ENCODE measurements at regions not wholly inside any gene's neighbourhood (a gene's known extent, or its start where the extent isn't known, plus 50 kb on each side); places are given as distances from the start of the nearest gene placed in this dataset.

DNA sequence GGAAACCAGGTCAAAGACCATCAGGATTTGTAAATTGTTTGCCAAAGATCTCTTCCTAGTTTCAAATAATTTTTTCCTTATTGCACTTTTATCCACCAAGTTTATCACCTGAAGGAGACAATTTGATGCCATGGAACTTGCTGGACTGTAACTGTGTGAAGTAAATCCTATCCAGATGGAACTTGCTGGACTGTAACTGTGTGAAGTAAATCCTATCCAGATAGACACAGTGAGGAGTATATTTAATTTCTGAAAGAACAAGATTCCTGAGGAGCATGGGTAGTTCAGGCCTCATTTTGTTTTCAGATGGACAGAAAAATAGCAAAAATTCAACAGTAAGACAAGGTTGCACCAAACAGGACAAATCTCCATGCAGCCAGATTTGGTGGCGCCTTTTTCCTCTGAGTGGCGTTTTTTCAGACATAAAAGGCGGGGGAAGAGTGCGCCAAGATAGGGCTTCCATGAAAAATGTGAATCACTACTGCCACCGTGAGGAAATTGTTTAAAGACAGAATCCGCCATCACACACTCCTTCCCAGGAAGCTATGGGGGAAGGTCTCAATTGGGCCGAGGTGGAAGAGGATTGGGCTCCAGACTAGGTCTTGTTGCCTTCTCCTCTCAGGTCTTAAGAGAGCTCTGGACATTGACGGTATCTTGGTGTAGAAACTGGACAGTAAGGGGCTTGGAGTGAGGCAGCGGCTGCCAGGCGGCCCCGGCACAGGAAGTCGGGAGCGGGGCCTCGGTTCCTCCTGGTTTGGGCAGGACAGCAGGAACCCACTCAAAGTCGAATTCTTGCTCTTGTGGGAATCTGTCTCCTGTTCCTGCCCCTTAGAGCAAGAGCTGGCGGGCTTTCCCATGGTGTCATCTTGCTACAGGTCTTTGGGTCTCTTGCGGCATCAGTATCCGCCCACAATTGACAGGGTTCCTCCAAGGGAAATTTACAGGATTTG is 234.7 kb downstream of the OR13H1 start:
- WGBS = 48% methylated on average over 18 of the region's 18 CpGs
- H3K27me3 ChIP-seq = no peaks in the 10 kb centered on the region

DNA sequence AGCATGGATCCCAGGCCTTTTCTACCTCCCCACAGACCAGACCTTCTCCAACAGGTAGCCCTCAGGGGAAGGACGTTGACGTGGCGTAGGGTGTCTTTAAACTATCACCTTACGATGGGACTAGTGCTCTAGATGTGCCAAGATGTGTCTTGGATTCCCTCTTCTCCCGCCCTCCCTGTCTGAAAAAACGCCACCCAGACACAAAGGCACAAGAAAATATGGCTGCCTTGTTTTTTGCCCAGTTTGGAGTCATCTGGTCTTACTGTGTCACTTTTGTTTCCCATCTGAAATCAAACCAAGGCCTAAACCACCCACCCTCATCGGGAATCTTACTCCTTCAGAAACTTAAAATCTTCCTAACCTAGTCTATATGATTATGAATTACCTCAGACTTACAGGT is 235.4 kb downstream of the OR13H1 start:
- H3K36me3 ChIP-seq = no peaks in the 10 kb centered on the region
- no peak overlapping the region for H3K4me3 ChIP-seq
- TF ChIP-seq EP300 (IDR thresholded peaks at IDR 0.05) = no peak
- TF ChIP-seq POLR2A (IDR thresholded peaks at IDR 0.05) = no peak
- H3K27ac ChIP-seq = no peak overlapping the region
- H3K4me1 ChIP-seq = no peaks in the 10 kb centered on the region
- no peaks in the 10 kb centered on the region for H3K27me3 ChIP-seq
- 57% methylated on average over 7 of the region's 7 CpGs for WGBS
- no peak for DNase-seq (ENCODE audit: low spot score in 2 of 2)
- H3K9me3 ChIP-seq = no peaks in the 10 kb centered on the region

More for the DNA sequence above, 234.7 kb downstream of the OR13H1 start:
- Histone ChIP-seq H3K4me1 (no peaks in the 10 kb centered on the region), H3K27ac (no peak overlapping the region), H3K9me3 (no peaks in the 10 kb centered on the region), H3K36me3 (no peaks in the 10 kb centered on the region), H3K4me3 (no peak overlapping the region)
- TF ChIP-seq EP300 (IDR thresholded peaks at IDR 0.05) = no peak
- TF ChIP-seq, protein P1, sequence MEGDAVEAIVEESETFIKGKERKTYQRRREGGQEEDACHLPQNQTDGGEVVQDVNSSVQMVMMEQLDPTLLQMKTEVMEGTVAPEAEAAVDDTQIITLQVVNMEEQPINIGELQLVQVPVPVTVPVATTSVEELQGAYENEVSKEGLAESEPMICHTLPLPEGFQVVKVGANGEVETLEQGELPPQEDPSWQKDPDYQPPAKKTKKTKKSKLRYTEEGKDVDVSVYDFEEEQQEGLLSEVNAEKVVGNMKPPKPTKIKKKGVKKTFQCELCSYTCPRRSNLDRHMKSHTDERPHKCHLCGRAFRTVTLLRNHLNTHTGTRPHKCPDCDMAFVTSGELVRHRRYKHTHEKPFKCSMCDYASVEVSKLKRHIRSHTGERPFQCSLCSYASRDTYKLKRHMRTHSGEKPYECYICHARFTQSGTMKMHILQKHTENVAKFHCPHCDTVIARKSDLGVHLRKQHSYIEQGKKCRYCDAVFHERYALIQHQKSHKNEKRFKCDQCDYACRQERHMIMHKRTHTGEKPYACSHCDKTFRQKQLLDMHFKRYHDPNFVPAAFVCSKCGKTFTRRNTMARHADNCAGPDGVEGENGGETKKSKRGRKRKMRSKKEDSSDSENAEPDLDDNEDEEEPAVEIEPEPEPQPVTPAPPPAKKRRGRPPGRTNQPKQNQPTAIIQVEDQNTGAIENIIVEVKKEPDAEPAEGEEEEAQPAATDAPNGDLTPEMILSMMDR (IDR thresholded peaks at IDR 0.05) = peak in 1 of 2 donors; percentile 56
- no peak for TF ChIP-seq POLR2AphosphoS5 (IDR thresholded peaks at IDR 0.05)
- no peak for TF ChIP-seq POLR2A (IDR thresholded peaks at IDR 0.05)
- peak in 1 of 2 donors; percentile 79 for DNase-seq (ENCODE audit: low spot score in 2 of 2)

DNA sequence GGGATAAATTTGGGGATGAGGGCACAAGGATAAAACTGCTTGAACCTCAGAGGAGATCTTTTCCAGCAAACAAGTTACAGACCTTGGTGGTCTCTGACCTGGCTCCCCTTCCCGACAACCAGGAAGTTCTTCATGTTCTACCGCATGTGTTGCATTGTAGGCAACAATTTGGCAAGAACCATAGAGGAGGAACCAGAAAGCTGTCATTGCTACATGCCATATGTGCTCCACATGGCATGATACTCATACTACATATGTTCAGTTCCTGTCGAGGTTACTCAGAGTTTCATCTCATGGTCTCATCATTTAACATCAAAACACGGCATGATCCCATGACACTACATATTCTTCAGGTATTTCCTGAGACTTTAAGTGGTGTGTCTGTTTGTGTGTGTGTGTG is 235.9 kb downstream of the OR13H1 start:
- WGBS = 55% methylated on average over 4 of the region's 4 CpGs
- no peaks in the 10 kb centered on the region for H3K27me3 ChIP-seq
- no peaks in the 10 kb centered on the region for H3K9me3 ChIP-seq
- no peak for TF ChIP-seq POLR2AphosphoS5 (IDR thresholded peaks at IDR 0.05)
- no peak for TF ChIP-seq POLR2A (IDR thresholded peaks at IDR 0.05)
- TF ChIP-seq, protein P1 (IDR thresholded peaks at IDR 0.05) = no peak
- TF ChIP-seq EP300 (IDR thresholded peaks at IDR 0.05) = no peak
- H3K4me3 ChIP-seq = no peak overlapping the region
- no peak for DNase-seq (ENCODE audit: low spot score in 2 of 2)
- no peaks in the 10 kb centered on the region for H3K4me1 ChIP-seq
- no peak overlapping the region for H3K27ac ChIP-seq
- H3K36me3 ChIP-seq = no peaks in the 10 kb centered on the region

DNA sequence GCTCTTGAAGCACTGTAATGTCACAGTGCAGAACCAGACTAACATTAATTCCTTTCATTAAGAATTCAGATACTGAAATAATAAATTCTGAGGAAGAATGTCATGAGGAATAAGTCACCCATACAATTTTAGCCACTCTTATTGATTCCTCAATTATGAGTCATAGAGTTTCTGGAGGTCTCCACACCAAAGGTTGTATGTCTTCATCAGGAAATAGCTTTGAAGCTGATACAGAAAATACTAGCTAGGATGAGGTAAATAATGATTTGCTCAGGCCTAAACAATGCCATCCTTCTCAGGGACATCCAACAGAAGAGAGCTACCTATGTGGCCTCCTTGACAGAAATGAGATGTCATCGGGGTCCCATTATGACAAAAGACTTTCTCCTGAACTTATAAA is 238.8 kb downstream of the OR13H1 start:
- TF ChIP-seq EP300 (IDR thresholded peaks at IDR 0.05) = no peak
- TF ChIP-seq POLR2AphosphoS5 (IDR thresholded peaks at IDR 0.05) = no peak
- TF ChIP-seq, protein P1 (IDR thresholded peaks at IDR 0.05) = no peak
- TF ChIP-seq POLR2A (IDR thresholded peaks at IDR 0.05) = no peak
- WGBS = 72% methylated on average over 1 of the region's 1 CpG
- no peak for DNase-seq (ENCODE audit: low spot score in 2 of 2)

DNA sequence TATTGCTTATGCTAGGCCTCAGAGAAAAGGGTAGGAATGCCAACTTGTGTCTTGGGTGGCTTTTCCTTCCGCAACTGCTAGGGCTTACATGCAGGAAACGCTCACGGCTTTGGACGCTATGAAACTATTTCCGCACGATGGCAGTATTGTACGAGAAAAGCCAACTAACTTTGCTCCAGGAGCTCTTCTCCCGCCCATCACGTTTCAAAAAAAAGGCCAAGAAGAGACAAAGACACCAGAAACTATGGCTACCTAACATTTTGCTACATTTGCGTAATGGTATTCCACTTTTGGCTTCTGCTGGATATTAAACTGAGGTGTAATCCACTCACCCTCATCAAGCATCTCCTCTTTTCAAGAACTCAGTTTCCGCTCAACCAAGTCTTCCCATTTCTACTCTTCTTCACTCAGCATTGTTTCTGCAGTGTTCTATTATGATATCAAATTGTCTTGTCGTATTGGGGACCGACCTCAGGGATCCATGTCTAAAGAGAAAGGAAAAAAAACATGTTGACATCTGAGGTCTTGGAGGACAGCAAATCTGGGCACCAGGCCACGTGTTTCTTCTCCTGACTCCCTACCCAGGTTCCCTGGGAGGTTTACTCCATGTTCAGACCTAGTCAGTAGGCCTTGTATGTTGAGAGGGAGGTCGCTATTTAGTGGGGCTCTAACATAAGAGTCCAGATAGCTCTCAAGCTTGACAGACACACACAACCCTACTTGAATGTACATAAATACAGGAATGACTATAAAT is 239.4 kb upstream of the STK26 start:
- Histone ChIP-seq H3K27me3 (no peaks in the 10 kb centered on the region), H3K36me3 (no peaks in the 10 kb centered on the region), H3K27ac (no peak overlapping the region), H3K4me3 (no peak overlapping the region), H3K9me3 (no peaks in the 10 kb centered on the region), H3K4me1 (no peaks in the 10 kb centered on the region)
- WGBS = 54% methylated on average over 15 of the region's 15 CpGs
- TF ChIP-seq, protein P1 (IDR thresholded peaks at IDR 0.05) = peak in 1 of 2 donors; percentile 56
- TF ChIP-seq POLR2AphosphoS5 (IDR thresholded peaks at IDR 0.05) = no peak
- peak in 1 of 2 donors; percentile 83 for DNase-seq (ENCODE audit: low spot score in 2 of 2)

More for the DNA sequence above, 238.8 kb downstream of the OR13H1 start:
- no peak overlapping the region for H3K27ac ChIP-seq
- H3K9me3 ChIP-seq = no peaks in the 10 kb centered on the region
- H3K27me3 ChIP-seq = no peaks in the 10 kb centered on the region
- H3K4me3 ChIP-seq = no peak overlapping the region
- H3K36me3 ChIP-seq = no peaks in the 10 kb centered on the region
- no peaks in the 10 kb centered on the region for H3K4me1 ChIP-seq

Measured in suprapubic skin (tissue), 4 donors.